Gastroesophageal sphincter (tissue), 4 donors: ENCODE measurements at regions not wholly inside any gene's neighbourhood (a gene's known extent, or its start where the extent isn't known, plus 50 kb on each side); places are given as distances from the start of the nearest gene placed in this dataset.

ENCODE experiments used
- ATAC-seq: fragments of 150-250 bp; one replicate; pipeline ENCODE4 v1.9.1; 2016; ENCODE audit warnings: mild to moderate bottlenecking, moderate library complexity
- H3K27ac ChIP-seq, 4 donors: fragments of 200-600 bp; sonication (generic) in 3 of 4; 1 replicate in 3 of 4; 2 replicates in 1 of 4; pipeline ENCODE4 v1.5.1; 2016 to 2019
- H3K27me3 ChIP-seq: fragments of 200-600 bp; sonication (generic); one replicate; pipeline ENCODE4 v1.5.1; 2019
- H3K36me3 ChIP-seq, 2 donors: fragments of 200-600 bp; sonication (generic); one replicate each; pipeline ENCODE4 v1.5.1; 2019; ENCODE audit warnings: control low read depth in 1 of 2
- H3K4me1 ChIP-seq, 3 donors: fragments of 200-600 bp; sonication (generic); 1 replicate in 2 of 3; 2 replicates in 1 of 3; pipeline ENCODE4 v1.5.1; 2016 to 2019; ENCODE audit warnings: control low read depth in 2 of 3
- H3K4me3 ChIP-seq, 2 donors: fragments of 200-600 bp; sonication (generic); one replicate each; pipeline ENCODE4 v1.5.1; 2019; ENCODE audit warnings: mild to moderate bottlenecking in 1 of 2, moderate library complexity in 1 of 2
- H3K9me3 ChIP-seq, 3 donors: fragments of 200-600 bp; sonication (generic); one replicate each; pipeline ENCODE4 v1.5.1; 2017 to 2019; ENCODE audit warnings: control low read depth in 2 of 3
- EP300 ChIP-seq: sonication (generic); formaldehyde crosslinking; IDR thresholded peaks from one replicate; pipeline ENCODE4 v1.6.1; 2017; ENCODE audit warnings: antibody characterized with exemption, mild to moderate bottlenecking
- POLR2A ChIP-seq, 2 donors: fragments of 450-650 bp; IDR thresholded peaks; one replicate each; pipeline ENCODE4 v1.6.1; 2017; ENCODE audit warnings: antibody characterized with exemption in 2 of 2, mild to moderate bottlenecking in 2 of 2, moderate library complexity in 1 of 2
- POLR2AphosphoS5 ChIP-seq: sonication (generic); formaldehyde crosslinking; IDR thresholded peaks from one replicate; pipeline ENCODE4 v1.6.1; 2017; ENCODE audit warnings: antibody characterized with exemption
- WGBS, 2 donors: methylation state at CpG; one replicate each; pipeline ENCODE4 v1.1.5; 2018; ENCODE audit warnings: low coverage in 1 of 2; 5-methylcytosine and 5-hydroxymethylcytosine counted together
- TF ChIP-seq, protein P1 (sequence below), 4 experiments: fragments of 200-600 bp in 2 of 4; fragments of 450-650 bp in 2 of 4; sonication (generic) in 1 of 4; IDR thresholded peaks; one replicate each; pipeline ENCODE4 v1.5.1; 2017 to 2019; ENCODE audit warnings: antibody characterized with exemption in 4 of 4, mild to moderate bottlenecking in 2 of 4, moderate library complexity in 2 of 4

DNA sequence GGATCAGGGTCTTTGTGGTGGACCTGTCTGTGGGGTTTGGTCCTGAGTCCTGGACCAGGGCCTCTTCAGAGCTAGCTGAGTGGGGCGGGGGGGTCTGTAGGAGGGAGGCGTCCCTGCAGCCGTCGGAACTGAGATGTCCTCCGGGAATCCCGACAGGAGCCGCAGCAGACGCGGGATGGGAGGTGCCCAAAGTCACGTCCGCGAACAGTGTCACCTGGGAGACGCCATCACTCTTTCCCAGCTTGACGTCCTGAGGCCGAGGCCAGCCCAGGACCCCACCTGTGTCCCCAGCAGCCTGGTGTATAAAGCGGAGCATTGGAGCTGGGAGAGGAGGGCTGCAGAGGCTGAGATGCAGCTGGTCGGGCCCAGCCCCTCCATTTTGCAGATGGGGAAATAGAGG is 1234.7 kb downstream of the BRD1 start:
- H3K27ac ChIP-seq: no peak overlapping the region
- H3K4me3 ChIP-seq: no peak overlapping the region
- H3K9me3 ChIP-seq: peaks cover 0 to 4% (median 0%) of the 10 kb centered on the region in 3 donors
- no peak for ATAC-seq
- WGBS, 2 donors: 80 to 100% methylated on average over 1 of the region's 17 CpGs
- TF ChIP-seq, protein P1, sequence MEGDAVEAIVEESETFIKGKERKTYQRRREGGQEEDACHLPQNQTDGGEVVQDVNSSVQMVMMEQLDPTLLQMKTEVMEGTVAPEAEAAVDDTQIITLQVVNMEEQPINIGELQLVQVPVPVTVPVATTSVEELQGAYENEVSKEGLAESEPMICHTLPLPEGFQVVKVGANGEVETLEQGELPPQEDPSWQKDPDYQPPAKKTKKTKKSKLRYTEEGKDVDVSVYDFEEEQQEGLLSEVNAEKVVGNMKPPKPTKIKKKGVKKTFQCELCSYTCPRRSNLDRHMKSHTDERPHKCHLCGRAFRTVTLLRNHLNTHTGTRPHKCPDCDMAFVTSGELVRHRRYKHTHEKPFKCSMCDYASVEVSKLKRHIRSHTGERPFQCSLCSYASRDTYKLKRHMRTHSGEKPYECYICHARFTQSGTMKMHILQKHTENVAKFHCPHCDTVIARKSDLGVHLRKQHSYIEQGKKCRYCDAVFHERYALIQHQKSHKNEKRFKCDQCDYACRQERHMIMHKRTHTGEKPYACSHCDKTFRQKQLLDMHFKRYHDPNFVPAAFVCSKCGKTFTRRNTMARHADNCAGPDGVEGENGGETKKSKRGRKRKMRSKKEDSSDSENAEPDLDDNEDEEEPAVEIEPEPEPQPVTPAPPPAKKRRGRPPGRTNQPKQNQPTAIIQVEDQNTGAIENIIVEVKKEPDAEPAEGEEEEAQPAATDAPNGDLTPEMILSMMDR (IDR thresholded peaks at IDR 0.05): no peak
- TF ChIP-seq EP300 (no peak), POLR2AphosphoS5 (no peak)
- H3K36me3 ChIP-seq: no peaks in the 10 kb centered on the region
- no peaks in the 10 kb centered on the region for H3K4me1 ChIP-seq
- peaks cover 57% of the 10 kb centered on the region for H3K27me3 ChIP-seq

DNA sequence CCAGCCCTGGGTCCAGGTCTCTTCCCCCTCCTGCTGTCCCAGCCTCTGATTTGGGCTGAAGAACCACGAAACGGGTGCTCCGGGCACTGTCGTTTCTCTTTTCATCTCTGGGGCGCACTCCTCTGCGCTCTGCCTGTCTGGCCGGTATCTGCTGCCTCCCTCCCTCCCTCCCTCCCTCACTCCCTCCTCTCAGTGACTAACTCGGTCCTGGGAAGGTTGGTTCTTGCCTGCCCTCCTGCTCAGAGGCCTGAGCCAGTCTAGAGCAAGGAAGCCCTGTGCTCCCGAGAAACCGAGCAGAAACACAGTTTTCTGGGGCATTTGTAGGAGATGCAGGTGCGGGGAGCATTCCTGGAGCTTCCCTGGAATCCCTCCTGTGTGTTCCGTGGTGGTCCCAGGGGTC is 1235.2 kb downstream of the BRD1 start:
- no CpG with 5 or more reads among the region's 12 CpGs for WGBS, 2 donors
- peaks cover 62% of the 10 kb centered on the region for H3K27me3 ChIP-seq

DNA sequence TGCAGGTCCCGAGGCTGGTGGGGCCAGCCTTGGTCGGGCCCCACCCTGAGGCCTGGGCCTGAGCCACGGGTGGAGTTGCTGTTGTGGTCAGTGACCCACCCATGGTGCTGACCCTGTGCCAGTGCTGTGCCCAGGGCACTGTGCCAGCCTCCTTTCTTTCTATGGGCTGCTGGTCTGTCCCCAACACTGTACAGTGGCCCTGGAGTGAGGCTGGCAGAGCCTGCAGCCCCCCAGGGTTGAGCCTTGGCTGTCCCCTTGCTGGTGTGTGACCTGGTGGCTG is 1235.7 kb downstream of the BRD1 start:
- no peak overlapping the region for H3K4me3 ChIP-seq
- no CpG with 5 or more reads among the region's 3 CpGs for WGBS, 2 donors
- ATAC-seq: no peak
- peaks cover 64% of the 10 kb centered on the region for H3K27me3 ChIP-seq
- no peaks in the 10 kb centered on the region for H3K4me1 ChIP-seq
- TF ChIP-seq POLR2AphosphoS5 (no peak), EP300 (no peak), POLR2A (IDR thresholded peaks at IDR 0.05) (no peak)
- TF ChIP-seq, protein P1 (IDR thresholded peaks at IDR 0.05): no peak
- H3K27ac ChIP-seq: no peak overlapping the region
- H3K9me3 ChIP-seq: no peaks in the 10 kb centered on the region
- H3K36me3 ChIP-seq: no peaks in the 10 kb centered on the region

More for the DNA sequence above, 1235.2 kb downstream of the BRD1 start:
- no peaks in the 10 kb centered on the region for H3K9me3 ChIP-seq
- TF ChIP-seq POLR2A (IDR thresholded peaks at IDR 0.05): no peak
- TF ChIP-seq, protein P1 (IDR thresholded peaks at IDR 0.05): no peak
- TF ChIP-seq POLR2AphosphoS5: no peak
- no peak for TF ChIP-seq EP300
- no peak overlapping the region for H3K4me3 ChIP-seq
- no peak overlapping the region for H3K27ac ChIP-seq
- H3K4me1 ChIP-seq: no peaks in the 10 kb centered on the region
- no peaks in the 10 kb centered on the region for H3K36me3 ChIP-seq
- no peak for ATAC-seq

DNA sequence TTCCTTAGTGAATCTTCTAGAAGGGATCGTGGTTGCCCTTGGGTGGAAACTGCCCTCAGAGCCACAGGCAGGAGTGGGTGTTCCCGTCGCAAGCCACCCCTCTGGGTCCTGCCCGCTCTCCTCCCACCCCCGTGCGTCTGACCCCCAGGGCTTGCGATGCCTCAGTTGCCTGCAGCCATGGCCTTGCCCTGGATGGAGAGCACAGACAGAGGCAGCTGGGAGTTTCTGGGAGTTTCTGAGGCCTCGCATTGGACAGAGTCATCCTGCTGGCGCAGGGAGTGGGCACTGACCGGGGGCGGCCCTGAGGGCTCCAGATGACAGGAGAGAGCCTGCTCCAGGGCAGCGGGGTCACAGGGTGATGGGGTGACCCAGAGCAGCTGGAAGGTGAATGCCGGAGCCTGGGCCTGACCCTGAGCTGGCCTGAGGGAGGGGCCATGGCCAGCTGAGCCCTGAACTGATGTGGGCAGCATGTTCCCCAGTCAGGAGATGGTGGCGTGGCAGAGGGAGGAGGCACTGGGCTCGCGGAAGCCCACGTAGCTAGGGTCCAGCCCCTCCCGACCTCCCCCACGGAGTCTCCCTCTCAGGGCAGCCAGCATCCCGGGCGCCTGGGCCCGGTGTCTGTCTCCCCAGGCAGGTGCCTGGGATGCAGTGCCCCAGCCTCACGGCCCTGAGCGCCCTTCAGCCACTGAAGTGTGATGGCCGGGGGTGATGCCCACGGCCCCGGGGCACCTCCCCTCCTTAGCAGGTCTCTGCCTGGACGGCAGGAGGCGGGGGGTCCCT is 1236.2 kb downstream of the BRD1 start:
- 97% methylated on average over 6 of the region's 29 CpGs; no CpG with 5 or more reads in 1 of the 2 donors for WGBS, 2 donors
- Histone ChIP-seq H3K4me1 (no peaks in the 10 kb centered on the region), H3K9me3 (no peaks in the 10 kb centered on the region), H3K27ac (no peak overlapping the region), H3K27me3 (peaks cover 68% of the 10 kb centered on the region), H3K4me3 (no peak overlapping the region), H3K36me3 (no peaks in the 10 kb centered on the region)
- no peak for ATAC-seq
- no peak for TF ChIP-seq POLR2A (IDR thresholded peaks at IDR 0.05)
- TF ChIP-seq POLR2AphosphoS5: no peak
- no peak for TF ChIP-seq EP300
- TF ChIP-seq, protein P1 (IDR thresholded peaks at IDR 0.05): no peak

DNA sequence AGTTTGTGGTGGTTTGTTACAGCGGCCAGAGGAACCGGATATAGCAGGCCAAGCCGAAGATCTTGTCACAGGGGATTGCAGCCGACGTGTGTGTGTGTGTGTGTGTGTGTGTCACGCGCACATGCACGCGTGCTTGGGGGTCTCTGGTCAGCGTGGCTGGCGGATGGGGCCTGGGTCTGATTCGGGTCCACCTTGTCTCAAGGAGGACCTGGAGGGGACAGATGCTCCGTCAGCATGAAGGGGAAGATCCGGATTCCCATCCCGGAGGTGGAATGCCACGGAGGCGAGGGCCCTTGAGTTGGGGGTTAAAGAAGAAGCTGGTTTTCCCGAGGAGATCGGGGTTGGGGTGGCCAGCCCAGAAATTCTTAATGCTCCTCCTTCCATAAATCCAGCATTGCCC is 1237.8 kb downstream of the BRD1 start:
- Histone ChIP-seq H3K27ac (no peak overlapping the region), H3K4me1 (no peaks in the 10 kb centered on the region), H3K36me3 (no peaks in the 10 kb centered on the region), H3K9me3 (no peaks in the 10 kb centered on the region), H3K4me3 (no peak overlapping the region), H3K27me3 (peaks cover 79% of the 10 kb centered on the region)
- TF ChIP-seq EP300 (no peak), POLR2AphosphoS5 (no peak), POLR2A (IDR thresholded peaks at IDR 0.05) (no peak)
- TF ChIP-seq, protein P1 (IDR thresholded peaks at IDR 0.05): no peak
- ATAC-seq: no peak
- WGBS, 2 donors: 92 to 93% methylated on average over 3 to 5 of the region's 19 CpGs
